ENCODE measurements at regions not wholly inside any gene's neighbourhood (a gene's known extent, or its start where the extent isn't known, plus 50 kb on each side); places are given as distances from the start of the nearest gene placed in this dataset.
"Not testable (repeated sequence)": the region's sequence is repeated elsewhere in the genome, so short reads cannot be mapped to it uniquely, and the experiment has no call there.

DNA sequence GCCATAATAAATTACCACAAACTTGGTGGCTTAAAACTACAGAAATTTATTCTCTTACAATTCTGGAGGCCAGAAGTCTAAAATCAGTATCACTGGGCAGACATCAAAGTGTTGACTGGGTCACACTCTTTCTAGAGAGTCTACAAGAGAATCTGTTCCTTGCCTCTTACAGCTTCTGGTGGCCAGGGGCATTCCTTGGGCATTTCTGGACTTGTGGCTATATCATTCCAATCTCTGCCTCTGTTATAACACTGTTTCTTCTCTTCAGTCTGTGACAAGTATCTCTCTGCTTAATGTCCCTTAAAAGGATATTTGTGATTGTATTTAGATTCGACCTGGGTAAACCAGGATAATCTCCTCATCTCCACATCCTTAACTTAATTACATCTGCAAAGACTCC is 207.3 kb upstream of the DCAF8L1 start:
- DNase-seq, result no peak

DNA sequence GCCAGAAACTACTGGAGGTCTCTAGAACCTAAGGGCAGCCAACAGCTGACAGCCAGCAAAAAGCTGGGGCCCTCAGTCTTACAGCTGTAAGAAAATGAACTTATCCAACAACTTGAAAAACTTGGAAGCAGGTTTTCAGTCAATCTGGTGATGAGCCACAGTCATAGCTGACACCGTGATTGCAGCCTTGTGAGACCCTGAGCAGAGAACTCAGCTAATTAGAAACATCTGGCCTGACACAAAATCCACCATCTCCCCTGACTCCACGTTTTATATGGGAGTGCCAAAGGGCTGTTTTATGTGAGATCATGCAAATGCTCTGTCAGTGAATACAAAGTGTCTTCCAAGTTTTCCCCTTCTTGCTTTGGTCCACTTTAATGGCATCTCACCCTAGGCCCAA is 198.8 kb upstream of the DCAF8L1 start:
- no peak for DNase-seq

DNA sequence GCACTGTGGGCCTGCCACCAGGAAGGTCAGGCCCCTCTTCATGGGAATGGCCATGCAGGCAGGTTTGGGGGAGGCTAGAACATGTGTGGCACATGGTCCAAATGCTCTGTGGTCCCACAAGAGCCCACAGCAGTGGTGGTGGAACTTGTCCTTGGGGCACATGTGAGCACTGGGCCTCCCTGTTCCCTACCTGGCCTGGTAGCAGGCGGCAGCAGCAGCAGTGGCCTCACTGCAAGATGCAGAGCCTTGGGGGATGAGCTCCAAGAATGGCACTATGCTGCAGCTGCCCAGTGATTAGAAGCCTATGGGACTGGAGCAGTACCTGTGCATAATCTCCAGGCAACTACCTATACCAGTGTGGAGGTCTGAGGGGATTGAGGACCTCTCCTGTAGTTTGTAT is 197.0 kb upstream of the DCAF8L1 start:
- no peak for DNase-seq

DNA sequence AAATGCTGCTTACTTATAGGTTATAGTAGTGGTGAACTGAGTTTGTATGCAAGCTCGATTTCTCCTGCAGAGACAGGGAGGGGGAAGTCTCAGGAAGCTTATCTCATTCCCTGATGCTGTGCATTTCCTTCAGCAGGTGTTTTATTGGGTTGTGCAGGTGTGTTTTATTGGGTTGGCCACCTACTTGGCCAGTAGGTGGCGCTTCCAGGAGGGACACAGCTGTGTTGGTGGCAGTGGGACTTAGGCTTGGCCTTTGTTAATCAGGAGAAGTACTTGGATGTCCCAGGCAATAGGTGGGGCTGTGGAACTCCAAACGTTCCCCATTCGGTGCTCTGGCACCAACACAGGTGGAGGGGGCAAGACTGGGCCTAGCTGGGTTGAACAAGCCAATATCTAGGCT is 196.0 kb upstream of the DCAF8L1 start:
- DNase-seq, result no peak

DNA sequence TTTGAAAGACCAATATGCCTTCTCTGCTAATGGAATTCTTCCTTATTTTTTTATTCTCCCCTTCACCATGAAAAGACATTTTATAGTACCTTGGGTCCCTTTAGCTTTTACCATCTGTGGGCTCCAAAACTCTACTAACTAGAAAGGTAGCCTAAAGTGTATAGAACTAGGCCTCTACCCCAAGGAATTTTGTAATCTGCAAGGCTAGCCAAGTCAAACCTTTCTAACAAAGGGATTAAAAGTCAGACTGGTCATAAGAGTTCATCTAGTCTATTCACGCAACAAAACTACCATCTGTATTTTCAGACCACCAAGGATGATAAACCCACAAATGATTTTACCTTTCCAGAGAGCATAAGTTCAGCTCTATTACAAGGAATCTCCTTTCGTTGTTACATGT is 189.5 kb upstream of the DCAF8L1 start:
- DNase-seq, result no peak

DNA sequence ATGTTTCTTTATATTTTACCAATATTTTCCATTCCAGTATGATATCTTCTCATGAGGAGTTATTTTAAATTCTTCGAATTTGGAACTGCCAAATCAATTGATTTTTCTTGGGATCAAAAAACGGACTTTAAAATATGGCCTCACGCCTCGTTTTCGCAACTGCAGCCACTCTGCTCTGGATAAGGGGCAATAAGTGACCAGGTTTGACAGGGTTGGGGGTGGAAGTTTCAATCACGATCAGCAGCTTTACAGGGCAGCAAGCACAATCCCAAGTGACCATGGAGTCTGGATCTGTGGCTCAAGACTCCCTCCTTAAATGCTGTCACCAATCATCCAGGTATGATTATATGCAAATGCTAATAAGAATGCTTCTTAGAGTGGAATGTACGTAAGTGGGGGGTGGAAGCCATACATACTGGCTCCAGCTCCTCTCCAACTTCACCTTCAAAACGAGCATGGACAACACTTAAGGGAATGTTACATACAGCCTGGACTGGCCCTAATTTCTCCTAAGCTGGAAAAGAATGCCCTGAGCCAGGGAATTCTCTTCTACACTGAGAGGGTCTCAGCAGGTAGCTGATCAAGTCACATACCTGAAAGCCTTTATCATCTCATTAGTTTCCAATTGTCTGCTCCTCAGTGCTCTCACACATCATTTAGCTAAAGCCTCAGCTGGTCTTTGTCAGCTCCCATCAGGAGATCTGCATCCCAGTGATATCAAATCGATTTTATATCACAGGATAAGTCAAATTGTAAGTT is 176.9 kb upstream of the DCAF8L1 start:
- DNase-seq, result no peak

DNA sequence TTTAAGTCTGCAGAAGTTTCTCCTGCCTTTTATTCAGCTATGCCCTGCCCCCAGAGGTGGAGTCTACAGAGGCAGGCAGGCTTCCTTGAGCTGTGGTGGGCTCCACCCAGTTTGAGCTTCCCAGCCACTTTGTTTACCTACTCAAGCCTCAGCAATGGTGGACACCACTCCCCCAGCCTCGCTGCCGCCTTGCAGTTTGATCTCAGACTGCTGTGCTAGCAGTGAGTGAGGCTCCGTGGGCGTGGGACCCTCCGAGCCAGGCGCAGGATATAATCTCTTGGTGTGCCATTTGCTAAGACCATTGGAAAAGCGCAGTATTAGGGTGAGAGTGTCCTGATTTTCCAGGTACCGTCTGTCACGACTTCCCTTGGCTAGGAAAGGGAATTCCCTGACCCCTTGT is 171.0 kb upstream of the DCAF8L1 start:
- DNase-seq, result not testable (repeated sequence)

DNA sequence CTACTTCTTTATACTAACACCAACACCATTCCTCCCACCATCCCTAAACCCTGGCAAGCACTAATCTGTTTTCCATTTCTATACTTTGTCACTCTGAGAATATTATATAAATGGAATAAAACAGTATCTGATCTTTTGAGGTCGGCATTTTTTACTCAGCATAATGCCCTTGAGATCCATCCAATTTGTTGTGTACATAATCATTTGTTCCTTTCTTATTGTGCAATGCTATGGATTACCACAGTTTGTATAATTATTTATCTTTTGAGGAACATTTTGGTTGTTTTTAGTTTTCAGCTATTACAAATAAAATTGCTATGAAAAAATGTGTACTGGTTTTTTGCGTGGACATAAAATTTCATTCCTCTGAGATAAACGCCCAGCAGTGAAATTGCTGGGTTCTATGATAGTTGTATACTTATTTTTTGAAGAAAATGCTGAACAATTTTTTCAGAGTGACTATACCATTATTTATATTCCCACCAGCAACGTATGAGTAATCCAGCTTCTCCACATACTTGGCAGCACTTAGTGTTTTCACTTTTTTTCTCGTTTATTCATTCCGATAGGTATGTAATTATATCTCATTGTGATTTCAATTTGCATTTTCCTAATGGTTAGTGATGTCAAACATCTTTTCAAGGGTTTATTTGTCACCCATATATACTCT is 154.3 kb upstream of the DCAF8L1 start:
- no peak for DNase-seq

DNA sequence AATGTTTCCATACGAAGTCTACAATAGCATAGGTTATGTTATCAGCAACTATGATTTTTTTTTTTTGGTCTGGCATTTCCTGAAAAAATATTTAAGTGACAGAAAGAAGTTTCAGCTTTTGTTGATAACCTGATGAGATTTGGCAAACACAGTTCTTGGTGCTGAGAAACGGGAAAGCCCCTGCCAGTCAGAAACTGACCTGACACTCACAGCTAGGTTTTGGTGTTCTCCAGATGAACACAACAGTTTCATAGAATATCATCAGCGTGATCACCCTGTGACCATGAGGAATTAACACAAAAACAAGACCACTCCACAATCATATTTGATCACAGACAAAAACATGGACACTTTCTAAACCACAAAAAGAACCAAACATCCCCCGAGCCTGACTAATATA is 152.5 kb upstream of the DCAF8L1 start:
- no peak for DNase-seq

DNA sequence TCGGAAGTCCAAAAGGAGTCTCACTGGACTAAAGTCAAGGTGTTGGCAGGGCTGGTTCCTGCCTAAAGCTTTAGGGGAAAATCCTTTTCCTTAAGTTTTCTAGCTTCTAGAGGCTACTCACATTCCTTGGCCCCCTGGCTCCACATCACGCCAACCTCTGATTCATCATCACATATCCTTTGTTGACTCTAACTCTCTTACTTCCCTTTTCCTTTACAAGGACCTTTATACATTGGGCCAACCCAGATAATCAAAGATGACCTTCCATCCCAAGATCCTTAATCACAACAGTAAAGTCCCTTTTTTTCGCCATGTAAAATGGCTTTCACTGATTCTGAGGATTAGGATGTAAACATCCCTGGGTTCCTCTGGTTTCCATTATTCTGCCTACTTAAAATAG is 146.4 kb upstream of the DCAF8L1 start:
- no peak for DNase-seq

DNA sequence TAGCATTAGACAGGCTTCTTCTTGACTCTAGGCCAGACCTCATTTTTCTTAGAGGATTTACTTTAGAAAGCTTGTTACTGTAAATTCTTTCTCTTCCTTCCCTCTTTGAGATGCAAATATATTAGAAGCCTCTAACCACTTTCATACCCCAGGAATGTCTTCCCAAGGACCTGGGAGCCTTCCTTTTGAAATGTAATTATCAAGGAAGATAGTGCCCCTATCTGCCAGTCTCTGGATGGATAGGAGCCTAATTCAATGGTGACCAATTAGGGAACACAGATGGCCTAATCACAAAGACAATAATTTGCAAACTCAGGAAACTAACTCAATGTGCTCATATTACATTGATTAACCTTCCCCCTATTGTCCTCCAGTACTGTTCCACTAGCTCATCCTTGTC is 145.6 kb upstream of the DCAF8L1 start:
- DNase-seq, result no peak

DNA sequence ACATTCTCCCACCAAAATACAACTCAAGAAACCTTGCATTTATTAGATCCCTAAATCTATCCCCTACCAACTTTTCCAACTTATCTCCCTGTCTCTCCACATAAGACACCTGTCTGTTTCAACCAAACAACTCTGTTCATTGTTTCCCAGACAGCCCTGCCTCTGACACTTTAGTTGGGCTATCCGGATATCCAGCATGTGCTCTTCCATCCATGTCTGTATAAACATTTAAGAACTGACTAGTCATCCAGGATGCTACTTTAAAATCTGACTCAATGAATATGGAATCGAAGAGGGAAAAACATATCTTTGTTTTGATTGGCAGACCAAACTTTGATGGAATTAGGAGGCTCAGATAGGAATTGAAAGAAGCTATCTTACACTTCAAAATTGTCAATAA is 143.2 kb upstream of the DCAF8L1 start:
- DNase-seq, result no peak

DNA sequence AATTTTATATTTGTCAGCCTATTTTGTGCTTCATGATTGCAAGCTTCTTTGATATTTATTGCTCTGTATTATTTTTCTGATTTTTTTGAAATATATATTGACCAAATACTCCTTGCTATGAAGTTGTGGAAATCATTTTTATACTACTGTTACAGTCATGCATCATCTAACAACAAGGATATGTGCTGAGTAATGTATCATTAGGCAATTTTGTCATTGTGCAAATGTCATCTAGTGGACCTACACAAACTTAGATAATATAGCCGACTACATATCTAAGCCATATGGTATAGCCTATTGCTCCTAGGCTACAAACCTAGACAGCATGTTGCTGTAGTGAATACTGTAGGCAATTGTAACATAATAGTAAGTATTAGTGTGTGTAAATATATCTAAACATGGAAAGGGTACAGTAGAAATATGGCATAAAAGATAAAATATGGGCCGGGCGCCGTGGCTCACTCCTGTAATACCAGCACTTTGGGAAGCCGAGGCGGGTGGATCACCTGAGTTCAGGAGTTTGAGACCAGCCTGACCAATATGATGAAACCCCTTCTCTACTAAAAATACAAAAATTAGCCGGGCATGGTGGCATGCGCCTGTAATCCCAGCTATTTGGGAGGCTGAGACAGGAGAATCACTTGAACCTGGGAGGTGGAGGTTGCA is 139.5 kb upstream of the DCAF8L1 start:
- not testable (repeated sequence) for DNase-seq

DNA sequence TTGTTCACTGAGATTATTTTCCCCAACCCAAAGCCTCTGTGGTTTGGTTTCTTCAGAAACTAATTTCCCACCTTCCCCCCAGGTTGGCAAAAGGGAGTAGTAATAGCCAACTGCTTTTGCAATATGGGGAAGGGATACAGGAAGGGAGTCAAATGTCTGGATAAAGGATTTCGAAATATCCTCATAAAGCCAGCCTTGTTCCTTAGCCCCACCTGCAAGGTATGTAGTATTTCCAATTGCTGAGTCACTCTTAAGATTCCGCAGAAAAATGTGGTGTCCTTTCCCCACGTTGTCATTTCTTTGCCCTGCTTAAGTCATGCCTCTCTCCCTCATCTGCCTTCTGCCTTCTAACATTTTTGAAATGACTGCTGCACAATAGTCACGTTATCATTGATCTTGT is 138.8 kb upstream of the DCAF8L1 start:
- no peak for DNase-seq

DNA sequence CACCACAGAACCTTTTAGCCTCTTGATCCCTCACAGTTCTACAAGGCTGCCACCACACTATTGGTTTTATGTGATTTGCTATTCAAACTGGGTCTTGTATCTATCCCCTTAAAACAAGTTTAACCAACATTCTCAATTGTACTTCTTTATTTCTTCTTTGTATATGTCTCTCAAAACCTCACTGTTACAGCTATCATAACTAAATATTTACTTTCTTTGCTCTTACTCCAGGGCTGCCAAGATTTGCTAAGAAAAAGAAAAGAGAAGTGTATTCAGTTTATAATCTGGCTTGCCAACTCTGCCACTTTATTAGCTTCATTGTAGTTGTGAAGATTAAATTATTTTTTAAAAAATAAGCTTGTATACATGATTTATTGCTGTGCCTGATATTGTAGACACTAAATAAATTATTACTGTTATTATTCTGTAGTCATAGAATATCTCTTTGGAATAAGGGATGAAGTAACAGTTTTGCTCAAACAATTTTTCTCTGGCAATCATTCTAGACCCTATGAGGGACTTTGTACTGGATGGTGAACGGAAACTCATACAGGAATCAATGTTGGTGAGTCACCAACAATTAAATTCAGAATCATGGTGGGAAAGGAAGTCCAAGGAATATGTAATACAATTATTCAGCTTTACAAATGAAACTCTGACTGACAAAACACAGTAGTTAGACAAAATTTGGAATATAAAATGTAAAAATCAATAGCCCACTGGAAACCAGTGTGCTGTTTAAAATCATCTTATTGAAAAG is 127.1 kb upstream of the DCAF8L1 start:
- no peak for DNase-seq

DNA sequence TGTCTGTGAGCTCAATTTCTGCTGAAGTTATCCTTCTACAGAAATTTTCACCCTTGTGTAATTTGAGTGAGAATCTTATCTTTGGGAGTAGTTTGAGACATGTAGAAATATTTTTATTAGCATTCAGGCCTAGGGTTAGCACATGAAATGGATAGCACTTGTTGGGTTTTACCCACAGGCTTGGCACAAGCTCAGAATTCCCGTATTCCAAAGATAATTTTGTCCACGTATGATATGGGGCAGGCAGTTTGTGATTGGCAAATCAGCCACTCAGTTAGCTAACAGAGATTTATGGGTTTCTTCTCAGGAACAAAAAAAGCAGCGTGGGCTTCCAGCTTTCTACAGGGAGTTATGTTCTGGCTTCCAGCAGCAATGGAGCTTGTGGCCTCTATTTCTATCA is 117.9 kb upstream of the DCAF8L1 start:
- no peak for DNase-seq

DNA sequence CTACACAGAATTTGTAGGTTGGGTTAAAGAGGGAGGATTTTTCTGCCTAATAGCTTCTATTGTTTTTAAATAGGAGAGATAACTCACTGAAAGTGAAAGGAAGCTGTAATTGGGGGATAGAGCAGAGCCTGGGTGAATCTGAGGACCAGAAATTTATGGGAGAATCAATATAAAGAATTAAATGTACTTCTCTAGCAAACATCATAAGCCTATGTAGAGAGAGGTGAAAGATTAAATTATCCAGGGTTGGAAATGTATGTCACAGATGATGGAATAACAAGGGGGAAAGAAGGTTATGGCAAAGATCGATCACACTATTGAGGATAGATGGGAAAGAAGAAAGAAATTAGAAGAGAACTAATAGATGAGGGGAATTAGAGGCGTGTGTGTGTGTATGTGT is 104.4 kb upstream of the DCAF8L1 start:
- DNase-seq, result no peak

DNA sequence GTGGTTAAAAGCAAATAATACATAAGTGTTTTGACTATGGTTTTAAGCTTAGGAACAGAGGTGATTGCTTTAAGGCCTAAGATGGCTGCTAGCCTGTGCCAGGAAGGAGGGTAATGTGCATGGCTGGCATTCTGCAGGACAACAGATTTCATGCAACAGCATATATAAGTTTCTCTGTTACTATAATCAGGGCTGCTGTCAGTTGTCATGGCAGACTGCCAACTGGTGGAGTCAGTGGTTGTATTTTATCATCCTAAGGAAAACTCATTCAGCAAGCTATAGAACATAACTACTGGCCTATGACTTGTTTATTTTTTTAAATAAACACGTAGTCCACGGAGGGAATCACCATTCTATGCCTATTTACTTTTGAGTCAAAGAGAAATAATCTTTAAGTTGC is 77.7 kb upstream of the DCAF8L1 start:
- no peak for DNase-seq

DNA sequence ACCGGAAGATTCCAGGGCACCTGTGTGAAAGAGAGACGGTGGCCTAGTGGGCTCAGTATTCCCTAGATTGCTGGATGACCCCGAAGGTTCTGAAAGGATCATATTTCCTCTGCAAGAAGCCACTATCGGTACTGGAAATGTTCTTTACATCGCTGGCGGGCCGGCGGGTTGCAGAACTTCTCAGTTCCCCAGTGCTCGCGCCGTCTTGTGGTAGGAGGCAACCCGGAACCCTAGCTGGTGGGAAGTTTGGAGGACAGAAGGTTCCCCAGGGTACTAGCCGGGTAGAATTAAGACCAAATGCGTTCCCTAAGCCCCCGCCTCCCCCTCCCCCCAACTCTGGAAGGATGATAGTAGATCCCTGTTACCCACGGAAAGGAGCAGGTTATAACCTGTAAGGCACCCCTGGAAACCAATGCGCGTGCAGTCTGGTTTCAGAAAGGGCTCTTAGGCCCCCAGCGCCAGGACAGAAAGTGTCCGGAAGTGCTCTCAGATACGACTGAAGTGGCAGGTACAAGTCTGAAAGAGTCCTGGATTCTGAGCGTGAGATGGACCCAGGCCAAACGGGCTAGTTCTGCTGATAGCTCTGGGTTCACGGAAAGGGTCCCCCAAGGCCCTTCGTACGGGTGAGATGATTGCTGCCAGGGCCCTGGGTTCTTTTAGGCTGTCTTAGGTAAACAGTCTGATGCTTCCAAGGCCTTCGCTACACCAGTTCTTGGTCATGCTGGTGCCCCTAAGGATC is 61.7 kb upstream of the DCAF8L1 start:
- no peak for DNase-seq

DNA sequence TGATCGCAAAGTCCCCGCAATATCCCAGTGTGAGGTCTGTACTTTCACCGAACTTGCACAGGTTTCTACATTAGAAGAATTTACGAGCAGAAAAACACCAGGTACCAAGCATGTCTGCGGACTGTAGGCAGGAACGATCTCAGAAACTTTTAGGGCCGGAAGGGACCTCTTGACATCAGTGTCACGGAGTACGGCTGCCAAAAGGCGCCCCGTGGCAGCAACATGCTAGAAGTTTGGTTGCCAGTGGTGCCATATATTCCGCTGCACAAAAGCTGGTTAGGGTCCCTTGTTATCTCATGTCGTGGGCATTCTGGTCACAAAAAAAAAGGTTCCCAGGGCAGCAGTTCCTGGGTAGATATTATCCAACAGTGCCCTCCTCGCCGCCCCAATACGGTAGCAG is 61.0 kb upstream of the DCAF8L1 start:
- DNase-seq, result no peak

DNA sequence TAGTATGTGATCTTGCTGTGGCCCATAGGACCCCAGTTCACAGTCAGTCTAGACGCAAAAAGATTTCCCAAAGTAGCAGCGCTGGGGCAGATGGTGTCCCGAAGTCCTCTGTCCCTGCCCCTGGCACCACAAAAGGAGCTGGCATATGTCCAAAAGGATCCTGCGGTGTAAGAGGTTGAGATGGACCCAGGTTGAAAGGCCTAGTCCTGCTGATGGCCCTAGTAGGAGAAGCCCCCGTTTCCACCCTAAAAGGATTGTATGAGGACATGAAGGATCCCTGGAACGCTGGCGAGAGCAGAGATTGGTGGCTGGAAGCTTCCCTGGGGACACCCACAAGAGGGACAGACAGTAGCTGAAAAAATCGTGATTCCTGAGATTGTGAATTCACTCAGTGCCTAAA is 58.0 kb upstream of the DCAF8L1 start:
- DNase-seq, result no peak

Data from HCEC 1CT (cell line).